A549 (cell line): ENCODE measurements at regions not wholly inside any gene's neighbourhood (a gene's known extent, or its start where the extent isn't known, plus 50 kb on each side); places are given as distances from the start of the nearest gene placed in this dataset.

Source experiments
- ATAC-seq, 2 experiments: fragments of 200-7000 bp in 1 of 2; fragments of >200 bp in 1 of 2; cut with Nextera tagmentation in 1 of 2; cut with Tn5 transposase in 1 of 2; 3 replicates each; pipeline versions ENCODE4 v1.8.0 to v1.9.1; 2018 to 2020; ENCODE audit warnings: mild to moderate bottlenecking in 1 of 2, moderate library complexity in 1 of 2
- CTCF ChIA-PET: fragments of 300-600 bp; sonication (Branson Sonifier 250); formaldehyde crosslinking; extraction: SDS; loops from one replicate; lab custom pipeline; 2021; ENCODE audit warnings: antibody characterized with exemption, inconsistent platforms; lab: Yijun Ruan, JAX
- POLR2A ChIA-PET: fragments of 350-600 bp; formaldehyde crosslinking; extraction: SDS; loops from one replicate; lab custom pipeline; 2021; ENCODE audit warnings: antibody characterized with exemption, inconsistent platforms; lab: Yijun Ruan, JAX
- DNase-seq, 2 experiments: peaks; one replicate each; pipeline versions ENCODE4 v3.0.0 to v3.0.0-alpha.2; 2011 to 2016; ENCODE audit warnings: low read depth in 1 of 2, low spot score in 1 of 2
- FAIRE-seq: peaks from 2 replicates; lab custom pipeline; 2011; peaks lifted over from hg19 to GRCh38; lab: Jason Lieb, UNC
- H3K27ac ChIP-seq, 2 experiments: fragments of >200 bp; sonication (Bioruptor Twin); formaldehyde crosslinking; 3 replicates each; pipeline ENCODE4 v1.5.1; 2016 to 2017
- H3K4me1 ChIP-seq: fragments of >200 bp; sonication (Bioruptor Twin); formaldehyde crosslinking; 3 replicates; pipeline ENCODE4 v1.6.1; 2016
- H3K4me2 ChIP-seq: fragments of >200 bp; sonication (Bioruptor Twin); formaldehyde crosslinking; 3 replicates; pipeline ENCODE4 v1.6.1; 2016
- H3K4me3 ChIP-seq: fragments of >200 bp; sonication (Bioruptor Twin); formaldehyde crosslinking; 3 replicates; pipeline ENCODE4 v1.5.1; 2016
- H3K9me3 ChIP-seq: fragments of >200 bp; sonication (Bioruptor Twin); formaldehyde crosslinking; 3 replicates; pipeline ENCODE4 v1.6.1; 2016
- CBX2 ChIP-seq: fragments of 200-600 bp; sonication (generic); IDR thresholded peaks from 2 replicates; pipeline ENCODE4 v1.6.1; 2016; ENCODE audit warnings: low read depth, mild to moderate bottlenecking, borderline replicate concordance
- CBX8 ChIP-seq: fragments of 200-600 bp; sonication (generic); IDR thresholded peaks from 2 replicates; pipeline ENCODE4 v1.6.1; 2016
- CEBPB ChIP-seq, 2 experiments: fragments of >200 bp in 1 of 2; sonication (Bioruptor Twin) in 1 of 2; formaldehyde crosslinking in 1 of 2; IDR thresholded peaks; 2 replicates each; pipeline ENCODE4 v1.6.1; 2012 to 2016
- CHD4 ChIP-seq: fragments of 200-600 bp; sonication (generic); IDR thresholded peaks from 2 replicates; pipeline ENCODE4 v1.6.1; 2016; ENCODE audit warnings: antibody characterized with exemption, mild to moderate bottlenecking, borderline replicate concordance
- ESRRA ChIP-seq: fragments of 150-350 bp; IDR thresholded peaks from 2 replicates; pipeline ENCODE4 v1.6.1; 2014; ENCODE audit warnings: mild to moderate bottlenecking, low read length, borderline replicate concordance
- FOSB ChIP-seq: fragments of 250-450 bp; sonication (Bioruptor Pico); IDR thresholded peaks from 2 replicates; pipeline ENCODE4 v1.5.0; 2020; ENCODE audit warnings: mild to moderate bottlenecking, moderate library complexity
- FOSL2 ChIP-seq, 2 experiments: fragments of 450-650 bp in 1 of 2; fragments of >200 bp in 1 of 2; sonication (Bioruptor Twin) in 1 of 2; formaldehyde crosslinking; IDR thresholded peaks; 2 replicates each; pipeline versions ENCODE4 v1.5.0 to v1.6.1; 2016 to 2020; ENCODE audit warnings: mild to moderate bottlenecking in 1 of 2, moderate library complexity in 1 of 2
- HEYL ChIP-seq: fragments of 250-450 bp; sonication (Bioruptor Pico); IDR thresholded peaks from 2 replicates; pipeline ENCODE4 v1.8.0; 2021; ENCODE audit warnings: mild to moderate bottlenecking, moderate library complexity
- HOXB5 ChIP-seq: fragments of 250-450 bp; sonication (Bioruptor Pico); IDR thresholded peaks from 2 replicates; pipeline ENCODE4 v1.5.0; 2020; ENCODE audit warnings: mild to moderate bottlenecking, moderate library complexity
- JUN ChIP-seq, 2 experiments: fragments of >200 bp; sonication (Bioruptor Twin); formaldehyde crosslinking; IDR thresholded peaks; 2 replicates in 1 of 2; 3 replicates in 1 of 2; pipeline ENCODE4 v1.6.1; 2016 to 2017
- JUNB ChIP-seq: fragments of >200 bp; sonication (Bioruptor Twin); formaldehyde crosslinking; IDR thresholded peaks from 2 replicates; pipeline ENCODE4 v1.6.1; 2016
- MYC ChIP-seq: IDR thresholded peaks from 2 replicates; pipeline ENCODE4 v1.6.1; 2012; ENCODE audit warnings: mild to moderate bottlenecking, inconsistent platforms, low read length, improper control_type of control experiment, borderline replicate concordance
- NFE2L2 ChIP-seq: fragments of 150-350 bp; conservative IDR thresholded peaks from 2 replicates; pipeline ENCODE4 v1.6.1; 2014; ENCODE audit warnings: low read length
- RARB ChIP-seq: fragments of 250-450 bp; sonication (Bioruptor Pico); IDR thresholded peaks from 2 replicates; pipeline ENCODE4 v1.8.0; 2021; ENCODE audit warnings: mild to moderate bottlenecking, moderate library complexity
- RFX5 ChIP-seq: fragments of 450-650 bp; IDR thresholded peaks from 2 replicates; pipeline ENCODE4 v1.7.1; 2014; ENCODE audit warnings: antibody characterized with exemption, mild to moderate bottlenecking, moderate library complexity
- SMC3 ChIP-seq: fragments of >200 bp; sonication (Bioruptor Twin); formaldehyde crosslinking; IDR thresholded peaks from 3 replicates; pipeline ENCODE4 v1.6.1; 2018; ENCODE audit warnings: inconsistent platforms
- ZFP36 ChIP-seq: fragments of 450-650 bp; IDR thresholded peaks from 2 replicates; pipeline ENCODE4 v1.6.1; 2014; ENCODE audit warnings: borderline replicate concordance; ENCODE audit not compliant: partially characterized antibody
- ZNF302 ChIP-seq: fragments of 250-450 bp; sonication (Bioruptor Pico); IDR thresholded peaks from 2 replicates; pipeline ENCODE4 v1.9.0; 2021; ENCODE audit warnings: inconsistent platforms, mild to moderate bottlenecking, moderate library complexity
- WGBS: methylation state at CpG from one replicate; pipeline ENCODE4 v1.1.6; 2017; ENCODE audit errors: missing lambda C conversion rate; 5-methylcytosine and 5-hydroxymethylcytosine counted together
- TF ChIP-seq, protein P1 (sequence below): fragments of >200 bp; sonication (Bioruptor Twin); formaldehyde crosslinking; IDR thresholded peaks from 3 replicates; pipeline ENCODE4 v1.6.1; 2016
- TF ChIP-seq, protein P2 (sequence below): IDR thresholded peaks from 2 replicates; pipeline ENCODE4 v1.6.1; 2012; ENCODE audit warnings: low read depth, borderline replicate concordance
- TF ChIP-seq, protein P3 (sequence below): fragments of 250-450 bp; sonication (Bioruptor Pico); IDR thresholded peaks from 2 replicates; pipeline ENCODE4 v1.5.0; 2021; ENCODE audit warnings: mild to moderate bottlenecking, moderate library complexity, borderline replicate concordance
- TF ChIP-seq, protein P4 (sequence below): fragments of >200 bp; sonication (Bioruptor Twin); formaldehyde crosslinking; IDR thresholded peaks from 3 replicates; pipeline ENCODE4 v1.5.1; 2016
- TF ChIP-seq, protein P5 (sequence below): fragments of 200-600 bp; sonication (generic); IDR thresholded peaks from 2 replicates; pipeline ENCODE4 v1.6.1; 2016; ENCODE audit warnings: antibody characterized with exemption, mild to moderate bottlenecking, moderate library complexity

DNA sequence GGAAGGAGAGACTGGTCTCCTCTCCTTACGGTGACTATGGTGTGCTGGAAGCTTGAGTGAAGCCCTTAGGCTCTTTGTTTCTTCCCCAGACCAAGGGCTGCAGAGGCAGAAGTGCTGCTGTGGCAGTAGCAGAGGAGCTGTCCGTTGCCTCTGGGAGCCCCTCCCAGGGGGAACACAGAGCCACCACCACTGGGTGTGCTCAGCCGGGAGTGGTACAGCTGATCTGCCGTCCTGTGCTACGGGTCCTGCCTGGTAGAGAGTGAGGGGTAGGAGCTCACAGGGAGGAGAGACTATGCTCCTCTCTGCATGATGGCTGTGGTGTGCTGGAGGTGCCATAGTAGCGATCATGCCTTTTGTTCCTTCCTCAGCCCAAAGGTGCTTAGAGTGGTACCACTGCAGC is 318.7 kb downstream of the DOK5 start:
- CTCF ChIA-PET, result interaction anchor here (0.6 kb wide), 1 partner anchor 15 kb away, joined by 3 read pairs; no protein-coding TSS in a partner anchor
- H3K9me3 ChIP-seq, result no peaks in the 10 kb centered on the region

DNA sequence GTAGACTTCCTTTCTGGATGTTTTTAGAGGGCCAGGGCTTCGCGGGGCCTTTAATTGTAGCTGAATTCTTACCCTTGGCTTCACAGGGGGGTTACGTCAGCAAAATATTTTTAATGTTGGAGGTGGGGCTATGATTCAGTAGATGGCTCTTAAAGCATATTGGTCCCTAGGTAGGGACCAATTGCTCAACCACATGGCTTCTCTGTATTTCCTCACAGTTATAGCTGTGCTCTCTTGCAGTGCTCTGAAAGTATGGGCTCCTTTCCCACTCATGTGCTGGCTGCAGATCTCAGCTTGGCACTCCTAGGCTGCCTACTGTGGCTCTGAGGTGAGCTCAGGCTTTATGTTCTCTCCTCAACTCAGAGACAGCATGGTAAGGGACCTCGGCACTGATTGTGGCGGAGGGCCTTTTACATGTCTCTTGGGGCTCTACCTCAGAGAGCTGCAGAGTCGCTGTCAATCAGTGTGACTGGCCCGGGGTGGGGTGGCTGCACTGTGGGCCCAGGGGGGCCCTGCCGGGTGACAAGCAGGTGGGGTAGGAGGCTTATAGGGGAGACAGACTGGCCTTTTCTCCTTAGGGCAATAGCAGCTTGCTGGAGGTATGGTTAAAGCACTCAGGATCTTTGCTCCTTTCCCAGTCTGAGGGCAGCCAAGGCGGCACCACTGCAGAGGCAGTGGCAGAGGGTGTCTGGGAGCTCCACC is 318.0 kb downstream of the DOK5 start:
- H3K4me2 ChIP-seq, result no peak overlapping the region
- no peaks in the 10 kb centered on the region for H3K4me1 ChIP-seq
- no peaks in the 10 kb centered on the region for H3K9me3 ChIP-seq
- ChIA-PET POLR2A (no interaction called here), CTCF (no interaction called here)
- H3K27ac ChIP-seq, result no peak overlapping the region
- ATAC-seq, result no peak
- WGBS, result 58% methylated on average over 6 of the region's 9 CpGs
- H3K4me3 ChIP-seq, result no peak overlapping the region
- no peak for FAIRE-seq
- TF ChIP-seq JUNB (no peak), RFX5 (no peak), CBX2 (no peak), FOSL2 (IDR thresholded peaks at IDR 0.05) (no peak), FOSL2 (CRISPR knock-in tag; IDR thresholded peaks at IDR 0.05) (no peak), JUN (IDR thresholded peaks at IDR 0.05) (no peak)
- TF ChIP-seq, protein P1, sequence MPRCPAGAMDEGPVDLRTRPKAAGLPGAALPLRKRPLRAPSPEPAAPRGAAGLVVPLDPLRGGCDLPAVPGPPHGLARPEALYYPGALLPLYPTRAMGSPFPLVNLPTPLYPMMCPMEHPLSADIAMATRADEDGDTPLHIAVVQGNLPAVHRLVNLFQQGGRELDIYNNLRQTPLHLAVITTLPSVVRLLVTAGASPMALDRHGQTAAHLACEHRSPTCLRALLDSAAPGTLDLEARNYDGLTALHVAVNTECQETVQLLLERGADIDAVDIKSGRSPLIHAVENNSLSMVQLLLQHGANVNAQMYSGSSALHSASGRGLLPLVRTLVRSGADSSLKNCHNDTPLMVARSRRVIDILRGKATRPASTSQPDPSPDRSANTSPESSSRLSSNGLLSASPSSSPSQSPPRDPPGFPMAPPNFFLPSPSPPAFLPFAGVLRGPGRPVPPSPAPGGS, result no peak
- TF ChIP-seq, protein P2, sequence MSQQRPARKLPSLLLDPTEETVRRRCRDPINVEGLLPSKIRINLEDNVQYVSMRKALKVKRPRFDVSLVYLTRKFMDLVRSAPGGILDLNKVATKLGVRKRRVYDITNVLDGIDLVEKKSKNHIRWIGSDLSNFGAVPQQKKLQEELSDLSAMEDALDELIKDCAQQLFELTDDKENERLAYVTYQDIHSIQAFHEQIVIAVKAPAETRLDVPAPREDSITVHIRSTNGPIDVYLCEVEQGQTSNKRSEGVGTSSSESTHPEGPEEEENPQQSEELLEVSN, result no peak
- DNase-seq, result no peak

More for the DNA sequence above, 318.7 kb downstream of the DOK5 start:
- FAIRE-seq (no peak), DNase-seq (no peak), ATAC-seq (no peak)
- POLR2A ChIA-PET, result no interaction called here
- Histone ChIP-seq H3K4me1 (no peaks in the 10 kb centered on the region), H3K4me3 (no peak overlapping the region), H3K27ac (no peak overlapping the region), H3K4me2 (no peak overlapping the region)
- WGBS, result 37% methylated on average over 5 of the region's 6 CpGs
- TF ChIP-seq ZNF302 (no peak), NFE2L2 (no peak), FOSB (CRISPR knock-in tag) (no peak), HEYL (CRISPR knock-in tag) (no peak), ZFP36 (no peak)
- TF ChIP-seq, protein P3, sequence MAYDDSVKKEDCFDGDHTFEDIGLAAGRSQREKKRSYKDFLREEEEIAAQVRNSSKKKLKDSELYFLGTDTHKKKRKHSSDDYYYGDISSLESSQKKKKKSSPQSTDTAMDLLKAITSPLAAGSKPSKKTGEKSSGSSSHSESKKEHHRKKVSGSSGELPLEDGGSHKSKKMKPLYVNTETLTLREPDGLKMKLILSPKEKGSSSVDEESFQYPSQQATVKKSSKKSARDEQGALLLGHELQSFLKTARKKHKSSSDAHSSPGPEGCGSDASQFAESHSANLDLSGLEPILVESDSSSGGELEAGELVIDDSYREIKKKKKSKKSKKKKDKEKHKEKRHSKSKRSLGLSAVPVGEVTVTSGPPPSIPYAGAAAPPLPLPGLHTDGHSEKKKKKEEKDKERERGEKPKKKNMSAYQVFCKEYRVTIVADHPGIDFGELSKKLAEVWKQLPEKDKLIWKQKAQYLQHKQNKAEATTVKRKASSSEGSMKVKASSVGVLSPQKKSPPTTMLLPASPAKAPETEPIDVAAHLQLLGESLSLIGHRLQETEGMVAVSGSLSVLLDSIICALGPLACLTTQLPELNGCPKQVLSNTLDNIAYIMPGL, result no peak

DNA sequence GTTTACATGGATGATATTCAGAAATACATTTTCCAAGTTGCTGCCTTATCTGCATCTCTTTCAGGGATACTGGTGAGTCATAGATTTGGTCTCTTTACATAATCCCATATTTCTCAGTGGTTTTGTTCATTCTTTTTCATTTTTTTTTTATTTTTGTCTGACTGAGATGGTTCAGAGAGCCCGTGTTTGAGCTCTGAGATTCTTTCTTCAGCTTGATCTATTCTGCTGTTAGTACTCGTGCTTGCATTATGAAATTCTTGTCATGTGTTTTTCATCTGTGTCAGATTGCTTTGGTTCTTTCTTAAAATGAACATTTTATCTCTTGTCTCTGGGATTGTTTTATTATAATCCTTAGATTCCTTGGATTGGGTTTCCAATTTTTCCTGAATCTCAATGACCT is 317.3 kb downstream of the DOK5 start:
- Histone ChIP-seq H3K4me2 (no peak overlapping the region), H3K27ac (no peak overlapping the region), H3K4me3 (no peak overlapping the region), H3K4me1 (no peaks in the 10 kb centered on the region), H3K9me3 (no peaks in the 10 kb centered on the region)
- ChIA-PET CTCF (no interaction called here), POLR2A (no interaction called here)
- 1% methylated on average over 2 of the region's 2 CpGs for WGBS
- FAIRE-seq (no peak), ATAC-seq (no peak), DNase-seq (no peak)
- TF ChIP-seq, protein P4, sequence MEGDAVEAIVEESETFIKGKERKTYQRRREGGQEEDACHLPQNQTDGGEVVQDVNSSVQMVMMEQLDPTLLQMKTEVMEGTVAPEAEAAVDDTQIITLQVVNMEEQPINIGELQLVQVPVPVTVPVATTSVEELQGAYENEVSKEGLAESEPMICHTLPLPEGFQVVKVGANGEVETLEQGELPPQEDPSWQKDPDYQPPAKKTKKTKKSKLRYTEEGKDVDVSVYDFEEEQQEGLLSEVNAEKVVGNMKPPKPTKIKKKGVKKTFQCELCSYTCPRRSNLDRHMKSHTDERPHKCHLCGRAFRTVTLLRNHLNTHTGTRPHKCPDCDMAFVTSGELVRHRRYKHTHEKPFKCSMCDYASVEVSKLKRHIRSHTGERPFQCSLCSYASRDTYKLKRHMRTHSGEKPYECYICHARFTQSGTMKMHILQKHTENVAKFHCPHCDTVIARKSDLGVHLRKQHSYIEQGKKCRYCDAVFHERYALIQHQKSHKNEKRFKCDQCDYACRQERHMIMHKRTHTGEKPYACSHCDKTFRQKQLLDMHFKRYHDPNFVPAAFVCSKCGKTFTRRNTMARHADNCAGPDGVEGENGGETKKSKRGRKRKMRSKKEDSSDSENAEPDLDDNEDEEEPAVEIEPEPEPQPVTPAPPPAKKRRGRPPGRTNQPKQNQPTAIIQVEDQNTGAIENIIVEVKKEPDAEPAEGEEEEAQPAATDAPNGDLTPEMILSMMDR, result no peak
- TF ChIP-seq, protein P5, sequence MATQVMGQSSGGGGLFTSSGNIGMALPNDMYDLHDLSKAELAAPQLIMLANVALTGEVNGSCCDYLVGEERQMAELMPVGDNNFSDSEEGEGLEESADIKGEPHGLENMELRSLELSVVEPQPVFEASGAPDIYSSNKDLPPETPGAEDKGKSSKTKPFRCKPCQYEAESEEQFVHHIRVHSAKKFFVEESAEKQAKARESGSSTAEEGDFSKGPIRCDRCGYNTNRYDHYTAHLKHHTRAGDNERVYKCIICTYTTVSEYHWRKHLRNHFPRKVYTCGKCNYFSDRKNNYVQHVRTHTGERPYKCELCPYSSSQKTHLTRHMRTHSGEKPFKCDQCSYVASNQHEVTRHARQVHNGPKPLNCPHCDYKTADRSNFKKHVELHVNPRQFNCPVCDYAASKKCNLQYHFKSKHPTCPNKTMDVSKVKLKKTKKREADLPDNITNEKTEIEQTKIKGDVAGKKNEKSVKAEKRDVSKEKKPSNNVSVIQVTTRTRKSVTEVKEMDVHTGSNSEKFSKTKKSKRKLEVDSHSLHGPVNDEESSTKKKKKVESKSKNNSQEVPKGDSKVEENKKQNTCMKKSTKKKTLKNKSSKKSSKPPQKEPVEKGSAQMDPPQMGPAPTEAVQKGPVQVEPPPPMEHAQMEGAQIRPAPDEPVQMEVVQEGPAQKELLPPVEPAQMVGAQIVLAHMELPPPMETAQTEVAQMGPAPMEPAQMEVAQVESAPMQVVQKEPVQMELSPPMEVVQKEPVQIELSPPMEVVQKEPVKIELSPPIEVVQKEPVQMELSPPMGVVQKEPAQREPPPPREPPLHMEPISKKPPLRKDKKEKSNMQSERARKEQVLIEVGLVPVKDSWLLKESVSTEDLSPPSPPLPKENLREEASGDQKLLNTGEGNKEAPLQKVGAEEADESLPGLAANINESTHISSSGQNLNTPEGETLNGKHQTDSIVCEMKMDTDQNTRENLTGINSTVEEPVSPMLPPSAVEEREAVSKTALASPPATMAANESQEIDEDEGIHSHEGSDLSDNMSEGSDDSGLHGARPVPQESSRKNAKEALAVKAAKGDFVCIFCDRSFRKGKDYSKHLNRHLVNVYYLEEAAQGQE, result no peak
- TF ChIP-seq FOSB (CRISPR knock-in tag), result no peak
- TF ChIP-seq CHD4, result no peak
- TF ChIP-seq JUNB, result no peak
- no peak for TF ChIP-seq HOXB5 (CRISPR knock-in tag)
- no peak for TF ChIP-seq RARB (CRISPR knock-in tag)
- no peak for TF ChIP-seq MYC
- no peak for TF ChIP-seq CEBPB (IDR thresholded peaks at IDR 0.05)
- no peak for TF ChIP-seq SMC3
- TF ChIP-seq CBX8, result no peak
- no peak for TF ChIP-seq ESRRA
